ENCODE measurements at regions not wholly inside any gene's neighbourhood (a gene's known extent, or its start where the extent isn't known, plus 50 kb on each side); places are given as distances from the start of the nearest gene placed in this dataset.

DNA sequence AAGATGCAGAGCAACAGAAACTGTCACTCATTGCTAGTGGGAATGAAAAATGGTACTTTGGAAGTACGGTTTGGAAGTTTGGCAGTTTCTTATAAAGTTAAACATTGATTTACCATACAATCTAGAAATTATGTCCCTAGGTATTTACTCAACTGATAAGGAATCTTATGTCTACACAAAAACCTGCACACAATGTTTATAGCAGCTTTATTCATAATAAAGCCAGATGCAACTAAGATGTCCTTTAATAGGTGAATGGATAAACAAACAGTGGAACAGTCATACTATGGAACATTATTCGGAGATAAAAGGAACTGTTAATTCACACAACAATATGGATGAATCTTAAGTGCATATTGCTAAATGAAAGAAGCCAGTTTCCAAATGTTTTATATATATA, 96.2 kb upstream of the SIRPA start:
- DNase-seq (ENCODE audit: low read depth in 2 of 3, low spot score in 1 of 3) = no peak

- DNase-seq (ENCODE audit: low read depth in 2 of 3, low spot score in 1 of 3) = no peak
Measured at GRCh38 chr20:1793821-1794220, 101.4 kb upstream of the SIRPA start.

- DNase-seq (ENCODE audit: low read depth in 2 of 3, low spot score in 1 of 3) = no peak
Measured at GRCh38 chr20:1792274-1792673, 102.9 kb upstream of the SIRPA start.

DNA sequence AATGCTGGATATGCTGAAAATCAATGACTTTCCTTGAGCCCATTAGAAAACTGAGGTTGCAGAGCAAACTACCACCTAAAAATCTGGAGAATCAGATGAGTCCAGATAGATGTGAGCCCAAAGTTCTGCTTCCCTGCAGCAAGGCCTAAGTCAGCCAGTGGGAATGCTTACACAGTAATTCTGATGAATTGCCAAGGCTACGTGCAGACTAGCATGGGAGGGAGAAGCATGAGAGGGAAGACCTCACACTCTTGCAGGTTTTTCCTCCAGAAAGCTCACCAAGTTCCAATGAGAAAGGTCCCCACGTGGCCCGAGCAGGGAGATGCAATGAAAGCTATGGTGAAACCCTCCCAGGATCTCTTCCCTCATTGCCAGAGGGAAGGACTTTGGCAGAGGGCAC, 104.8 kb upstream of the SIRPA start:
- DNase-seq (ENCODE audit: low read depth in 2 of 3, low spot score in 1 of 3) = no peak

DNA sequence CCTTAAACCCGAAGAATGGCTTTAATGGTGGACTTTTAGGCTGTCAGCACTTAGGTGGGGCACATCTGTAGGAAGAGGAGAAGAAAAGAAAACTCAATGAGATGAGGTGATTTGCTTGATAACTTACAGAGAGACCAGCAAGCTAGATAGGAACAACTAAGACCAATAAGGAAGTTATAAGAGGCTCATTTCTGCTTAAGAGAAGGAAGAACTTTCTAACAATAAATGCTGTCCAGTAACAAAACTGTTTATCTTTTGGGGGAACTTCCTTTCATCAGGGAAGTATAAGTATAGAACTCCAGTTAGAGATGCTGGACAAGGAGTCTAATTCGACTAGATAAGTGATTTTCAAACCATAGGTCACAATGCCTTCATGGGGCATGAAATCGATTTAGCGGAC, 107.2 kb upstream of the SIRPA start:
- no peak for DNase-seq (ENCODE audit: low read depth in 2 of 3, low spot score in 1 of 3)

DNA sequence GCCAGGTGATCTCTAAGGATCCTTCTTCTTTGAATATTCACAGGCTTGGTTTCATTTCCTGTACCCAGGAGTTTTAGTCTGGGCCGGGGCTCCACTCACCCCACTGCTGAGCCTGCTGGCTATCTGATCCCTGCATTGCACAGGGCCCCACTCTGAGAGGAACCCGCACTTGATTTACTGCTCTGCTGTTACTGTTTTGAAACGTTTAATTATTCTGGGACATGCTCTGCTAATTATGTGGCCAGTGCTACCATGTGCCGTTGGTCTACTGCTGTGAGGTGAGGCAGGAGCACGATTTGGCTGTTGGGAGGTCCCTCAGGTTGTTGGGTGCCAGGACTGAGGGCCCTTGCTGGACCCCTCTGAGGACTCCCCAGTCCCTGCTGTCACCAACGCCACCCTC, 108.7 kb upstream of the SIRPA start:
- no peak for DNase-seq (ENCODE audit: low read depth in 2 of 3, low spot score in 1 of 3)

DNA sequence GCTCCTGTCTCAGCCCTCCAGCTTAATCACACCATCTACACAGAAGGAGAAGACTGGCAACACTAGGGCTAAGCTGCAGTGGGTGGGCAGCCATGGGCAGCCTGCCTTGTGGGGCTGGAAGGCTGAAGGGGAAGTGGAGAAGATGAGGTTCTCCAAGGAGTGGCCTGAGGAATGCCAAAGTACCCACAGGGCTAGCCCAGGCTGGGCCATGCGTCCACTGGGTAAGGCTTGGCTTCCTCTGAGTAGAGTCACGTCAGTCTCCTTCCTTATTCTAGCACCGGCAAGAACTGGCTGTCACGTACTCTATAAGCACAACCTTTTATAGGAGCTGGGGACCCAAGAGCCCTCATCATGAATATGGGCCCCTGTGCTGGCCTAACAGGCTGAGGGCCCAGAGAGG, 110.6 kb upstream of the SIRPA start:
- no peak for DNase-seq (ENCODE audit: low read depth in 2 of 3, low spot score in 1 of 3)

- no peak for DNase-seq (ENCODE audit: low read depth in 2 of 3, low spot score in 1 of 3)
Measured at GRCh38 chr20:1783245-1783644, 112.0 kb upstream of the SIRPA start.

DNA sequence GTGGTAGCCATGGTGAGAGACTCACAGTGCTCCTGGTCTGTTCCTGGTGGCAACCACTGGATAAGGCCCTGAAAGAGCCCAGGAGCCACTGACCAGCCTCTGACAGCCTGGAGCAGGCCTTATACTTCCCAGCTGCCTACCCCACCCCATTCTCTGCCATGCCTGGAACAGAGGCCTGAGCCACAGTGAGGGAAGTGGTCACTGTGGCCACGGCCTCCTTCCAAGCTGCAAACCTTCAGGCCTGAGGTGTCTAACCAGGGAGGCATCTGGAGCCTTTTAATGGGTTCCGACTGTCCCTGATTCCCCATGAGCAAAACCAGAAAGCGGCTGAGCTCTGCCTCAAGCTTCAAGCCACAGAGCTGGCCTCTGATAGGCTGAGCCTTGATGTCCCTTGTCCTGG, 113.0 kb upstream of the SIRPA start:
- no peak for DNase-seq (ENCODE audit: low read depth in 2 of 3, low spot score in 1 of 3)

- DNase-seq (ENCODE audit: low read depth in 2 of 3, low spot score in 1 of 3) = no peak
Measured at GRCh38 chr20:1779567-1779966, 115.6 kb upstream of the SIRPA start.

DNA sequence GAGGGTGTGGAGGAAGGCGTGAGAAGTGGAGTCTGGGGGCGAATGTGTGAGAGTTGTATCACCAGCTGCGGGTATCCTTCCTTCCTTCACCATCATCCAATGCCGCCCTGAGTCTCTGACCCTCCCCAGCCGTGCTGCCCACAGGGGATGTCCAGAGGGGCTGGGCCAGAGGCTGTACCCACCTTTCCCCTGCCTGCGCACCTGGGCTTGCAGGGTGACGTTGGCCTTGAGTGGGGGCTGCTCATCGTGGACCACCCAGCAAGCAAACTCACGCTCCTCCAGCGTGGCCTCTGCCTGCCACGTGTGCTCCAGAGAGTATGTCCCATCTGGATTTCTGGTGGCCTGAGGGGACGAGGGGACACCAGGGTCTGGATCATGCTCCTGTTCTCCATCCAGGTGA, 116.9 kb upstream of the SIRPA start:
- no peak for DNase-seq (ENCODE audit: low read depth in 2 of 3, low spot score in 1 of 3)

DNA sequence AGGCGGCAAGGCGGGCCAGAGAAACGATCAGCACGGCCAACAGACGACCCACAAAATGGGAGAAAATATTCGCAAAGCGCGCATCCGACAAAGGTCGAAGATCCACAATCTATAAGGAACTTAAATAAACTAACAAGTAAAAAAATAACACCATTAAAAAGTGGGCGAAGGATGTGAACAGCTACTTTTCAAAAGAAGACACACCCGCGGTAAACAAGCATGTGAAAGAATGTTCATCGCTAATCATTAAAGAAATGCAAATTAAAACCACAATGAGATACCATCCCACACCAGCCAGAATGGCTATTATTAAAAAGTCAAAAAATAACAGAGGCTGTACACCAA, 117.8 kb upstream of the SIRPA start:
- no peak for DNase-seq (ENCODE audit: low read depth in 2 of 3, low spot score in 1 of 3)

GRCh38 chr20:1776681-1777475, 118.3 kb upstream of the SIRPA start:
- peak; percentile 73 to 92 (median 78) for DNase-seq (ENCODE audit: low read depth in 2 of 3, low spot score in 1 of 3)

GRCh38 chr20:1775117-1775516, 117.5 kb upstream of the SIRPG start:
- no peak for DNase-seq (ENCODE audit: low read depth in 2 of 3, low spot score in 1 of 3)

GRCh38 chr20:1774479-1774878, 116.9 kb upstream of the SIRPG start:
- DNase-seq (ENCODE audit: low read depth in 2 of 3, low spot score in 1 of 3) = no peak

GRCh38 chr20:1773816-1774215, 116.2 kb upstream of the SIRPG start:
- DNase-seq (ENCODE audit: low read depth in 2 of 3, low spot score in 1 of 3) = no peak

DNA sequence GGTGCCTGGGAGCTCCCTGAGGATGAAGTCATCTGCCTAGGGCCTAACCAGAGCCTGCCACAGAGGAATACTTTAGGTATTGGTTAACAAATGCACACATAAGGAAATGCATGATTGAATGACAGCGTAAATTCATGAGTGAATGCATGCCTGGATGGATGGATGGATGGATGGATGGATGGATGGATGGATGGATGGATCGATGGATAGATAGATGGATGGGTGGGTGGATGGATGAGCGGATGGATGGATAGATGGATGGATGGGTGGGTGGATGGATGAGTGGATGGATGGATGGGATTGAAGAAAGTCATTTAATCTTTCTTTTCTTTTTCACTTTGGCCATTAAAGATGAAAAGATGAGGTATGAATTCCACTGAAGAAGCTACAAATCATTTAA, 111.9 kb upstream of the SIRPG start:
- DNase-seq (ENCODE audit: low read depth in 2 of 3, low spot score in 1 of 3) = no peak

DNA sequence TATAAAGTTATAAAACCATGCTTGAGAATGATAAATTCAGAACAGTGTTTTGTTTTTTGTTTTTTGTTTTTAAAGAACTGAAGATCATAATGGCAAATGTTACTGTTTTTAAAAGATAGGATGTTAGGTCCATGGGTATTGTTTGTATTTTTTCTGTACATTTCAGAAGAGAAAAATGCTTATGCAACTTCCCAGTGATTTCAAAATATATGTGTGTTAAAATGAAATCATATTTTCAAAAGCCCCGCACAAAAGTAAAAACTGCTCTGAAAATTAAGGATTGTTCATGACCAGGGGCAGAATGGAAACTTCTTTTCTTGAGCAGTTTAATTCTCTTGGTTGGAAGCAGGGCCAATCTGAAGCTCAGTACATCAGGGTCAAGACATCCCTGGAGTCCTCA, 109.2 kb upstream of the SIRPG start:
- DNase-seq (ENCODE audit: low read depth in 2 of 3, low spot score in 1 of 3) = no peak

- peak; percentile 20 to 54 (median 50) for DNase-seq (ENCODE audit: low read depth in 2 of 3, low spot score in 1 of 3)
Measured at GRCh38 chr20:1764136-1765033, 106.8 kb upstream of the SIRPG start.

DNA sequence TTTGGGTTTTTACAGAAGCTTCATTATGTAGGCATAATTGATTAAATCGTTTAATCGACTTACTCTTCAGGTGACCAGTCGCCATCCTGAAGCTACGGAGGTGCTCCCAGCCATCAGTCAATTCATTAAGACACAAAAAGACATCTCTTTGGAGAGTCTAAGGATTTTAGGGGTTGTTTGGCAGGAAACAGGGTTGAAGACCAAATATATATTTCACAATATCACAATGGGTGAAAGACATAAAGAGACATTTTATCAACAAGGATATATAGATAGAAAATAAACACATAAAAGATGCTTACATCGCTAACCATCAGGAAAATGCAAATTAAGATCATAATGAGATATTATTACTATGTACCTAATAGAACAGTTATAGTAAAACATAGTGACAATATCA, 104.0 kb upstream of the SIRPG start:
- no peak for DNase-seq (ENCODE audit: low read depth in 2 of 3, low spot score in 1 of 3)

- DNase-seq (ENCODE audit: low read depth in 2 of 3, low spot score in 1 of 3) = no peak
Measured at GRCh38 chr20:1761116-1761515, 103.5 kb upstream of the SIRPG start.

- DNase-seq (ENCODE audit: low read depth in 2 of 3, low spot score in 1 of 3) = no peak
Measured at GRCh38 chr20:1758765-1759164, 101.2 kb upstream of the SIRPG start.
